Right lobe of liver (tissue), 6 donors: ENCODE measurements at regions not wholly inside any gene's neighbourhood (a gene's known extent, or its start where the extent isn't known, plus 50 kb on each side); places are given as distances from the start of the nearest gene placed in this dataset.
"Not testable (repeated sequence)": the region's sequence is repeated elsewhere in the genome, so short reads cannot be mapped to it uniquely, and the experiment has no call there.

Experiments used
- ATAC-seq, 4 donors: fragments of 200-7000 bp; cut with Tn5 transposase; one replicate each; pipeline ENCODE4 v1.9.1; 2020; ENCODE audit warnings: mild to moderate bottlenecking in 4 of 4, moderate library complexity in 4 of 4
- DNase-seq, 3 donors: peaks; one replicate each; pipeline ENCODE4 v3.0.0-alpha.2; 2020
- H3K27ac ChIP-seq, 3 donors: fragments of 200-600 bp; one replicate each; pipeline ENCODE4 v1.8.0; 2022
- H3K27me3 ChIP-seq, 2 donors: fragments of 200-600 bp; one replicate each; pipeline ENCODE4 v1.8.0; 2022
- H3K36me3 ChIP-seq, 4 donors: fragments of 200-600 bp; sonication (generic) in 1 of 4; one replicate each; pipeline versions ENCODE4 v1.5.1 to v1.8.0; 2017 to 2022; ENCODE audit warnings: control low read depth in 1 of 4
- H3K4me1 ChIP-seq, 4 donors: fragments of 200-600 bp; sonication (generic) in 1 of 4; one replicate each; pipeline versions ENCODE4 v1.5.1 to v1.8.0; 2017 to 2022; ENCODE audit warnings: control low read depth in 1 of 4
- H3K4me3 ChIP-seq, 3 donors: fragments of 200-600 bp; one replicate each; pipeline ENCODE4 v1.8.0; 2022
- H3K9me3 ChIP-seq, 4 donors: fragments of 200-600 bp; sonication (generic) in 1 of 4; one replicate each; pipeline versions ENCODE4 v1.5.1 to v1.8.0; 2017 to 2022; ENCODE audit warnings: control low read depth in 1 of 4
- CTCF ChIP-seq, 4 donors: fragments of 200-600 bp in 3 of 4; fragments of 450-650 bp in 1 of 4; IDR thresholded peaks; one replicate each; pipeline versions ENCODE4 v1.5.1 to v1.8.0; 2016 to 2022; ENCODE audit warnings: antibody characterized with exemption in 4 of 4, mild to moderate bottlenecking in 2 of 4
- POLR2A ChIP-seq: fragments of 450-650 bp; IDR thresholded peaks from one replicate; pipeline ENCODE4 v1.6.1; 2017; ENCODE audit warnings: antibody characterized with exemption, mild to moderate bottlenecking
- WGBS: methylation state at CpG from one replicate; pipeline ENCODE4 v1.1.6; 2018; ENCODE audit warnings: low coverage, low lambda C conversion rate; ENCODE audit not compliant: insufficient coverage; ENCODE audit errors: missing lambda C conversion rate; 5-methylcytosine and 5-hydroxymethylcytosine counted together
- intact Hi-C, 2 donors: fragments of 100-400 bp; cut with DNase I; formaldehyde crosslinking; loops; one replicate each; pipeline versions ENCODE4 v1.11.2 to v1.14.1; 2022
- donor health status: DM: no; HTN: yes; CAD: no.
- donor health status: DM: no; HTN: no; CAD: no.
- donor health status: DM: no; HTN: no; CAD: no.
- donor health status: DM: no; HTN: yes; CAD: no.
- donor health status: DM: no; HTN: yes; CAD: no.

GRCh38 chr22:49396817-49397216 is 430.9 kb downstream of the BRD1 start:
- H3K36me3 ChIP-seq, result no peaks in the 10 kb centered on the region
- H3K4me1 ChIP-seq, result no peaks in the 10 kb centered on the region
- H3K27me3 ChIP-seq, result no peaks in the 10 kb centered on the region
- no peak overlapping the region for H3K27ac ChIP-seq
- no peak for DNase-seq
- no peak overlapping the region for H3K4me3 ChIP-seq
- no peak for TF ChIP-seq CTCF (IDR thresholded peaks at IDR 0.05)
- TF ChIP-seq POLR2A, result no peak
- ATAC-seq, result no peak
- H3K9me3 ChIP-seq, result no peaks in the 10 kb centered on the region
- 49% methylated on average over 8 of the region's 11 CpGs for WGBS
- intact Hi-C loops, result no loop called here

GRCh38 chr22:49395617-49396016 is 432.1 kb downstream of the BRD1 start:
- Histone ChIP-seq H3K27me3 (no peaks in the 10 kb centered on the region), H3K4me3 (no peak overlapping the region), H3K9me3 (no peaks in the 10 kb centered on the region), H3K27ac (no peak overlapping the region), H3K36me3 (no peaks in the 10 kb centered on the region), H3K4me1 (no peaks in the 10 kb centered on the region)
- TF ChIP-seq POLR2A (no peak), CTCF (IDR thresholded peaks at IDR 0.05) (no peak)
- ATAC-seq (no peak), DNase-seq (no peak)
- intact Hi-C loops, result no loop called here
- 70% methylated on average over 2 of the region's 8 CpGs for WGBS

GRCh38 chr22:49395062-49395461 is 432.6 kb downstream of the BRD1 start:
- WGBS, result 56% methylated on average over 3 of the region's 5 CpGs
- H3K27me3 ChIP-seq, H3K4me3 ChIP-seq, H3K27ac ChIP-seq, DNase-seq, H3K4me1 ChIP-seq, H3K9me3 ChIP-seq, intact Hi-C loops, H3K36me3 ChIP-seq, ATAC-seq: not testable (repeated sequence)

GRCh38 chr22:49394116-49394785 is 433.4 kb downstream of the BRD1 start:
- Histone ChIP-seq H3K27me3 (no peaks in the 10 kb centered on the region), H3K4me1 (no peaks in the 10 kb centered on the region), H3K36me3 (no peaks in the 10 kb centered on the region), H3K4me3 (no peak overlapping the region), H3K9me3 (no peaks in the 10 kb centered on the region), H3K27ac (no peak overlapping the region)
- intact Hi-C loops, result no loop called here
- DNase-seq, result no peak
- TF ChIP-seq CTCF (IDR thresholded peaks at IDR 0.05), result no peak
- no peak for TF ChIP-seq POLR2A
- WGBS, result 48% methylated on average over 3 of the region's 7 CpGs
- no peak for ATAC-seq

GRCh38 chr22:49393526-49393925 is 434.1 kb downstream of the BRD1 start:
- H3K36me3 ChIP-seq, result no peaks in the 10 kb centered on the region
- H3K4me1 ChIP-seq, result no peaks in the 10 kb centered on the region
- H3K4me3 ChIP-seq, result no peak overlapping the region
- WGBS, result 66% methylated on average over 6 of the region's 7 CpGs
- no peak for DNase-seq
- TF ChIP-seq CTCF (IDR thresholded peaks at IDR 0.05) (no peak), POLR2A (no peak)
- intact Hi-C loops, result no loop called here
- no peaks in the 10 kb centered on the region for H3K9me3 ChIP-seq
- no peak for ATAC-seq
- no peak overlapping the region for H3K27ac ChIP-seq
- no peaks in the 10 kb centered on the region for H3K27me3 ChIP-seq
